HG02884 (cell line): ENCODE measurements at regions not wholly inside any gene's neighbourhood (a gene's known extent, or its start where the extent isn't known, plus 50 kb on each side); places are given as distances from the start of the nearest gene placed in this dataset.
"Not testable (repeated sequence)": the region's sequence is repeated elsewhere in the genome, so short reads cannot be mapped to it uniquely, and the experiment has no call there.

ENCODE experiments used
- ATAC-seq: cut with Tn5 transposase; IDR thresholded peaks from one replicate; pipeline ENCODE4 v1.9.1; 2021; ENCODE audit warnings: mild to moderate bottlenecking, moderate library complexity; ENCODE audit not compliant: unreplicated experiment

GRCh38 chrX:114028907-114029662 is 554.8 kb upstream of the HTR2C start:
- no peak for ATAC-seq

GRCh38 chrX:114017086-114017485 is 566.8 kb upstream of the HTR2C start:
- no peak for ATAC-seq

GRCh38 chrX:114015966-114016365 is 567.9 kb upstream of the HTR2C start:
- ATAC-seq = no peak

GRCh38 chrX:114006664-114007063 is 577.2 kb upstream of the HTR2C start:
- ATAC-seq = no peak

GRCh38 chrX:113996781-113997180 is 587.1 kb upstream of the HTR2C start:
- no peak for ATAC-seq

GRCh38 chrX:113991720-113992119 is 592.2 kb upstream of the HTR2C start:
- not testable (repeated sequence) for ATAC-seq

- not testable (repeated sequence) for ATAC-seq
These were observed 593.2 kb upstream of the HTR2C start for GRCh38 chrX:113990669-113991068.

- not testable (repeated sequence) for ATAC-seq
These were observed 595.5 kb upstream of the HTR2C start for GRCh38 chrX:113988315-113988935.

GRCh38 chrX:113986427-113986826 is 597.5 kb upstream of the HTR2C start:
- ATAC-seq = no peak

GRCh38 chrX:113982766-113983165 is 601.1 kb upstream of the HTR2C start:
- ATAC-seq = no peak

- ATAC-seq = no peak
These were observed 602.9 kb upstream of the HTR2C start for GRCh38 chrX:113980953-113981352.

- ATAC-seq = no peak
These were observed 606.0 kb upstream of the HTR2C start for GRCh38 chrX:113977887-113978286.

- no peak for ATAC-seq
These were observed 608.4 kb upstream of the HTR2C start for GRCh38 chrX:113975441-113975840.

GRCh38 chrX:113974881-113975280 is 609.0 kb upstream of the HTR2C start:
- no peak for ATAC-seq

- no peak for ATAC-seq
These were observed 610.2 kb upstream of the HTR2C start for GRCh38 chrX:113973706-113974105.

GRCh38 chrX:113966791-113967190 is 617.1 kb upstream of the HTR2C start:
- ATAC-seq = no peak

- no peak for ATAC-seq
These were observed 621.5 kb upstream of the HTR2C start for GRCh38 chrX:113962343-113962742.

GRCh38 chrX:113959912-113960626 is 623.8 kb upstream of the HTR2C start:
- ATAC-seq = no peak

GRCh38 chrX:113956936-113957335 is 627.0 kb upstream of the HTR2C start:
- no peak for ATAC-seq

GRCh38 chrX:113954297-113954696 is 629.6 kb upstream of the HTR2C start:
- no peak for ATAC-seq

GRCh38 chrX:113950081-113950678 is 633.7 kb upstream of the HTR2C start:
- no peak for ATAC-seq

GRCh38 chrX:113947548-113947947 is 636.3 kb upstream of the HTR2C start:
- ATAC-seq = no peak
